NT2/D1 (cell line): ENCODE measurements at regions not wholly inside any gene's neighbourhood (a gene's known extent, or its start where the extent isn't known, plus 50 kb on each side); places are given as distances from the start of the nearest gene placed in this dataset.

Experiments used
- DNase-seq: peaks from one replicate; pipeline ENCODE4 v3.0.0-alpha.2; 2011; ENCODE audit warnings: low read depth, low spot score
- H3K27me3 ChIP-seq: 2 replicates; pipeline ENCODE4 v1.6.0; 2011; ENCODE audit warnings: mild to moderate bottlenecking; ENCODE audit not compliant: insufficient read length, insufficient read depth
- H3K36me3 ChIP-seq: 2 replicates; pipeline ENCODE4 v1.6.1; 2011; ENCODE audit warnings: mild to moderate bottlenecking, low read length, mixed read lengths; ENCODE audit not compliant: insufficient read depth, insufficient read length
- H3K4me1 ChIP-seq: 2 replicates; pipeline ENCODE4 v1.5.1; 2011; ENCODE audit not compliant: insufficient read depth, insufficient read length
- H3K4me3 ChIP-seq: 2 replicates; pipeline ENCODE4 v1.5.1; 2011; ENCODE audit warnings: low read depth; ENCODE audit not compliant: insufficient read length
- H3K9ac ChIP-seq: 2 replicates; pipeline ENCODE4 v1.6.0; 2011; ENCODE audit warnings: low read depth; ENCODE audit not compliant: insufficient read length
- H3K9me3 ChIP-seq: 2 replicates; pipeline ENCODE4 v1.5.1; 2011; ENCODE audit warnings: mild to moderate bottlenecking, low read length; ENCODE audit not compliant: insufficient read depth
- SUZ12 ChIP-seq: IDR thresholded peaks from 2 replicates; pipeline ENCODE4 v1.6.1; 2011; ENCODE audit not compliant: insufficient read length, insufficient read depth; ENCODE audit errors: extremely low read depth
- YY1 ChIP-seq: IDR thresholded peaks from 2 replicates; pipeline ENCODE4 v1.6.1; 2011; ENCODE audit not compliant: insufficient read length, insufficient read depth
- ZNF274 ChIP-seq: IDR thresholded peaks from 2 replicates; pipeline ENCODE4 v1.6.1; 2011; ENCODE audit warnings: mild to moderate bottlenecking, low read depth, low read length

- no peak overlapping the region for H3K4me3 ChIP-seq
- H3K4me1 ChIP-seq = peaks cover 7% of the 10 kb centered on the region
- no peak overlapping the region for H3K9ac ChIP-seq
- no peaks in the 10 kb centered on the region for H3K27me3 ChIP-seq
- H3K36me3 ChIP-seq = no peaks in the 10 kb centered on the region
- no peak for DNase-seq
- TF ChIP-seq ZNF274 (no peak), YY1 (no peak), SUZ12 (no peak)
- H3K9me3 ChIP-seq = no peaks in the 10 kb centered on the region
Observed at GRCh38 chr10:128525444-128525843, 399.2 kb upstream of the MKI67 start.

GRCh38 chr10:128525936-128526335 is 399.7 kb upstream of the MKI67 start:
- Histone ChIP-seq H3K4me1 (peaks cover 5% of the 10 kb centered on the region), H3K27me3 (no peaks in the 10 kb centered on the region), H3K9ac (no peak overlapping the region), H3K4me3 (no peak overlapping the region), H3K9me3 (no peaks in the 10 kb centered on the region), H3K36me3 (no peaks in the 10 kb centered on the region)
- no peak for DNase-seq
- TF ChIP-seq SUZ12 (no peak), YY1 (no peak), ZNF274 (no peak)

- Histone ChIP-seq H3K36me3 (no peaks in the 10 kb centered on the region), H3K4me1 (peaks cover 5% of the 10 kb centered on the region), H3K4me3 (no peak overlapping the region), H3K27me3 (no peaks in the 10 kb centered on the region), H3K9ac (no peak overlapping the region), H3K9me3 (no peaks in the 10 kb centered on the region)
- TF ChIP-seq ZNF274 (no peak), YY1 (no peak), SUZ12 (no peak)
- no peak for DNase-seq
Observed at GRCh38 chr10:128526791-128527375, 400.7 kb upstream of the MKI67 start.

DNA sequence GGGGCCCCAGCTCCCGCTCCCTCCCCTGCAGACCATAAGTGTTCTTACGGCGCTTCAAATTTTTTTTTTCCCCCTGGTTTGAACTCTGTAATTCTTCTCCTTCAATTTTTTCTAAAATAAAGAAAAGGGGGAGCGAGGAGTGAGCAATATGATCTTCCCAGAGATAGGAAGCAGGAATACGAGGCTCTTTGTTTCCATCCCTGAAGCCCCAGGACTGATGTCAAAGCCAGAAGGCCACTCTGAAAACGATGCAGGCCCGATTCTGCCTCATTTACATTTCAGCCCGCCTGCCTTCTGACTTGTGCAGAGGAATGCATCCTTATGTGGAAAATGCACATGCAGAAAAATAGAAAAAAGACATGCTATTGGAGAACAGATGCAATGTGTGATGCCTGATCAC is 401.5 kb upstream of the MKI67 start:
- H3K4me3 ChIP-seq = no peak overlapping the region
- H3K9ac ChIP-seq = no peak overlapping the region
- H3K4me1 ChIP-seq = peaks cover 5% of the 10 kb centered on the region
- H3K36me3 ChIP-seq = no peaks in the 10 kb centered on the region
- no peaks in the 10 kb centered on the region for H3K9me3 ChIP-seq
- DNase-seq = no peak
- H3K27me3 ChIP-seq = no peaks in the 10 kb centered on the region
- TF ChIP-seq SUZ12 = no peak
- no peak for TF ChIP-seq ZNF274
- no peak for TF ChIP-seq YY1

DNA sequence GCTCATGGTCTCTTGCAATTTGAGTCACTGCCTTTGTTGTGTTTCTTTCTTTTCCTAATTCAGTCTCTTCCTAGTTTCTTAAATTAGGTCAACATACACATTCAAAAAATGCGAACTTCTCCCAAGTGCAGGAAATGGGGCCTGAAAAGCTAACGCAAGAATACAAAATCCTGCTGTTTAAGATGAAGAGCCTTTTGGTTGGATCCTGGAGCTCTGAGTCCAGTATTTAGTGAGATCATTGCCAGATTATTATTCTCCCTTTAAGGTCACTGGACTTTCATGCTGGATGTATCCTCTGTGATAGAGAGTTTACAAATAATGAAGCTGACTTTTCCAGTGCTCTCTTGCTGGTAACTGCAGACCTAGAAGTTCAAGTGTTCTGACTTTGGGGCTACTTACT is 401.9 kb upstream of the MKI67 start:
- no peak overlapping the region for H3K9ac ChIP-seq
- no peaks in the 10 kb centered on the region for H3K9me3 ChIP-seq
- no peaks in the 10 kb centered on the region for H3K27me3 ChIP-seq
- no peaks in the 10 kb centered on the region for H3K36me3 ChIP-seq
- no peak overlapping the region for H3K4me3 ChIP-seq
- no peak for DNase-seq
- TF ChIP-seq ZNF274 (no peak), SUZ12 (no peak), YY1 (no peak)
- peaks cover 5% of the 10 kb centered on the region for H3K4me1 ChIP-seq

- Histone ChIP-seq H3K4me1 (peaks cover 5% of the 10 kb centered on the region), H3K36me3 (no peaks in the 10 kb centered on the region), H3K9me3 (no peaks in the 10 kb centered on the region), H3K9ac (no peak overlapping the region), H3K27me3 (no peaks in the 10 kb centered on the region), H3K4me3 (no peak overlapping the region)
- no peak for DNase-seq
- TF ChIP-seq SUZ12 = no peak
- no peak for TF ChIP-seq ZNF274
- no peak for TF ChIP-seq YY1
Observed at GRCh38 chr10:128528781-128529180, 402.6 kb upstream of the MKI67 start.

DNA sequence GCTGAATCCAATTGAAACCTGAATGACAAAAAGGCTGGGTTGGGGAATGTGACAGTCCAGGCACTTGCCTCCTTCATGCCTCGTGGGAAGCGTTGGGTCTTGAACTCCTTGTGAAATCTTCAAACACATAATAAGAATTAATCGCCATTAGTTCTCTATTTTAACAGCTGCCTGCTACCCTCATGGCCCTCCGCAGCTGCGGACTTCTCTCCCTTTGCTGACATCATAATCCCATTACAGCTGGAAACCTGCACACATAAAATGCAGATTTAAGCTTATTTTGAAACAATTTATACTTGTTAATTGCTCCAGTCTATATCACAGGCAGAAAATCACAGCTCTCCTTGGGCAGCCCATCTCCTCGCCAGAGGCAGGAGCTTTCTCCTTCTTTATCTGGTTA is 403.0 kb upstream of the MKI67 start:
- Histone ChIP-seq H3K27me3 (no peaks in the 10 kb centered on the region), H3K36me3 (no peaks in the 10 kb centered on the region), H3K4me1 (peaks cover 5% of the 10 kb centered on the region), H3K9ac (no peak overlapping the region), H3K4me3 (no peak overlapping the region), H3K9me3 (no peaks in the 10 kb centered on the region)
- TF ChIP-seq YY1 = no peak
- TF ChIP-seq ZNF274 = no peak
- no peak for TF ChIP-seq SUZ12
- no peak for DNase-seq

DNA sequence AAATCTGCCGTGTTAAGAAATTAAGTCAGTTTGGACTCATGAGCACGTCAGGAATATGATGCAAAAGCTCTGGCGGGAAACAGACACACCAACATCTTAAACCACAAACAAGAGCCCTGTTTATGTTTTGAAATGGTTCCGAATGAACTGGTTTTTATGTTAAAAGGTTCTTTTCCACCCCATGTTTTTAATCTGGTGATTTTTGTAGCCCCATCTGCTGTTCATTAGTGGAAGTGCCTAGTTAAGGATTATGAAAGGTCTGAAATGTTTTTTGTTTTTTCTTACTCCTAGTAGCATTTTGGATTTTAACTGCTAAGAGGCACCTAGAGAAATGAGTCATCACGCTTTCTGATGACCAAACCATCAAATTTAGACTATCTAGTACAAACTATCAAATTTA is 404.1 kb upstream of the MKI67 start:
- TF ChIP-seq SUZ12 = no peak
- TF ChIP-seq YY1 = no peak
- no peak for TF ChIP-seq ZNF274

More for the DNA sequence above, 404.1 kb upstream of the MKI67 start:
- no peak overlapping the region for H3K9ac ChIP-seq
- H3K27me3 ChIP-seq = no peaks in the 10 kb centered on the region
- peaks cover 5% of the 10 kb centered on the region for H3K4me1 ChIP-seq
- DNase-seq = no peak
- no peak overlapping the region for H3K4me3 ChIP-seq
- H3K36me3 ChIP-seq = no peaks in the 10 kb centered on the region
- no peaks in the 10 kb centered on the region for H3K9me3 ChIP-seq
